DMS 273 treated with DMSO at 0.1 percent for 48 hours (cell line): ENCODE measurements at regions not wholly inside any gene's neighbourhood (a gene's known extent, or its start where the extent isn't known, plus 50 kb on each side); places are given as distances from the start of the nearest gene placed in this dataset.

Experiments used
- DNase-seq: peaks from one replicate; lab custom pipeline; 2025; lab: John Stamatoyannopoulos, UW

DNA sequence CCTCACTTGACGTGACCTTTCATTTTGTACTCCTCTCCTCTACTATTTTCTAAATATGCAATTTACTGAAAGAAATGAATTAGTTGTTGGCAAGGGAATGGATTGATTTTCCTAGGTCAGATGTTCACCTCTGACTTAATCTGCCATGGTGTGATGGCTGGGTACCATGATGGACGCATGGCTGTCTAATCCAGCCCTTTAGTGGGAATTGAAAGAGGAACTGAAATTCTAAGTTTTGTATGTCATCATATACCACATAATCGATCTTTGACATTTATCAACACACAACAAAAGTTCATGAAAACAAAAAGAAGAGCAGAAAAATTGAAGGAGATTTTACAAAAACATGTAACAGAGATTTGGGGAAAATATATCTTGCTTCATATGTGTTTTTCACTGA, 331.3 kb upstream of the SNX7 start:
- DNase-seq, result no peak

- no peak for DNase-seq
Observed at GRCh38 chr1:98328855-98329254, 332.7 kb upstream of the SNX7 start.

- DNase-seq, result no peak
Observed at GRCh38 chr1:98327220-98327861, 334.2 kb upstream of the SNX7 start.

GRCh38 chr1:98325646-98326440, 335.7 kb upstream of the SNX7 start:
- DNase-seq, result no peak

DNA sequence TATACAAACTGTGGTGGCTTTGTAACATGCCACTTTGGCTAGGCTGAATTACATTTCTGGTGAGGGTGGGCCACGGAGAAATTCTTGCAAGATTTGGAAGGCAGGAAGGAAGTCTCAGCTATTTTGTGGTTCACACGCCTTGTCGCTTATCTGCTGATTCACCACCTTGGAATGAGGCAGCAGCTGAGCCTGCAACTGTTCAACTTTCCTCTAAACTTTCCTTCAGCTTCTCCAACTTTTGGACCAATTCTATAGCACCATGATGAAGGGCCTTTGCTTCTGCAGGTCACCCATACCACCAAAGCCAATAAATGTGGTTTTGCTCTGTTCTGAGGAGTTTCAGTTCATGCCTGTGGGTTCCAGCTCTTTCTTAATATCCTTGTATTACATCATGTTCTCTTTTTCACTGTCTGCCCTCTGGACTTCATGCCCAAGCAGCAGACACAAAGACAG, 337.6 kb upstream of the SNX7 start:
- DNase-seq, result no peak

GRCh38 chr1:98323388-98323787, 338.1 kb upstream of the SNX7 start:
- no peak for DNase-seq

- no peak for DNase-seq
Observed at GRCh38 chr1:98322966-98323365, 338.6 kb upstream of the SNX7 start.

DNA sequence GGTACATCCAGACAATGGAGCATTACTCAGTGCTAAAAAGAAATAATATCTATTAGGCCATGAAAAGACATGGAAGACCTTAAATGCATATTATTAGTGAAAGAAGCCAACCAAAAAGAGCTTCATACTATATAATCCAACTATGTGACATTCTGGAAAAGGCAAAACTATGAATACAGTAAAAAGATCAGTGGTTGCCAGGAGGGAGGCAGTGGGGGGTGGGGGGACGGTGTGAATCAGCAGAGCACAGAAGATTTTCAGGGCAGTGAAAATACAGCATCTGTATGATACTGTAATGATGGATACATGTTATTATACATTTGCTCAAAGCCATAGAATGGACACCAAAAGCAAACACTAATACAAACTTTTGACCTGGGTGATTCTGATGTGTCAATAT, 339.4 kb upstream of the SNX7 start:
- DNase-seq, result no peak

DNA sequence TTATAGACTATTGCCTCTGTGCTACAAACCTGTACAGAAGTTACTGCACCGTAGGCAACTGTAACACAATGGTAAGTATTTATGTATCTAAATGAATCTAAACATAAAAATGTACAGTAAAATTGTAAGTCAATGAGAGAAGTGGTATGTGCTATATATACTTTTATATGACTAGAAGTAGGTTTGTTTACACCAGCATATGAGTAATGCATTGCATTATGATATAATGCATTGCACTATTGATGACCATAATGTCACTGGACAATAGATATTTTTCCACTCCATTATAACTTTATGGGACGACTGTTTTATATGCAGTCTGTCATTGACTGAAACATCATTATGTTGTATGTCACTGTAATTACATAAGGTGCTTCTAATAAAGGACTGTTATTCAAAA, 340.3 kb upstream of the SNX7 start:
- DNase-seq, result no peak

DNA sequence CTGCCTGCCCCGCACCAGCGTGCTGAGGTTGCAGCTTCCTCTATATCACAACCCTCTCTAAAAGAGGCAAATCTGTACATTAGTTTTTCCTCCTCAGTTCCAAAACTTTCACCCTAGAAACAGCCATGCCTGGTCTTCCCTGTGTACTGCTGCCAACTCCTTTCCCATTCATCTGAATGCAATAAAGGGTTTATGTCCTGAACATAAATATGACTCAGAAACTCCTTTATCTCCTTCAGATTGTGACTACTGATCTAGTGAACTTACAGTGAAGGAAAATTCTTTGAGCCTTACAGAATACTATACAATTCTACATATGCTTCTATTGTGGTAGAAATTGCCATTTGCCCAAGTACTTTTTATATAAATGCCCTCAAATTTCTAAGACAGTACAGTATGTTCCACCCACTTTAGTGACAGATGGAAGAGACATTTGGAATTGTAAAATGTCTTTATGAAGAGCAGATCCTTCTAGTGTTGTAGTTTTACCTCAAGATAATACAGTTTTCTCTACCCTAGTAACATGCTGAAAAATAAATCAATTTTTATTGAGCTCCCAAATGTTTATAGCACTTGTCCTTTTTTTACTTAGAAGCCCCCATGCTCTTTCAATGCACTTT, 345.1 kb upstream of the SNX7 start:
- DNase-seq, result no peak

- DNase-seq, result no peak
Observed at GRCh38 chr1:98315309-98315708, 346.2 kb upstream of the SNX7 start.

DNA sequence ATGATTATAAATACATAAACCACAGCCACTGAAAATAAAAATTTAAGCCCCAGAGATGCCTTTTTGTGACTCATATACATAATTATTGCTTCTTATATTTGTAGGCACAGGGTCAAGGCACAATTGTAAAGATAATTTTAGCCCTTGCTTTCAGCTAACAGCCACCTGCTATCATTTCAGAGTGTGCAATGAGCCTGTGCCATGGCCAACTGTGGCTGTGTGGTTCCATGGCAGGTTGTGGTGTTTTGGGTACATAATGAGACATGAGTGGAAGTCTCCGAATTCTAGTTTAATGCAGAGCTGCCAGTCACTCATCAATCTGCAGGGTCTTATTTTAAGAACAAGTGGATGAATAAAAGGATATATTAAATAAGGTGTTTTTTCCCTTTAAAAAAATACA, 346.9 kb upstream of the SNX7 start:
- DNase-seq, result no peak

DNA sequence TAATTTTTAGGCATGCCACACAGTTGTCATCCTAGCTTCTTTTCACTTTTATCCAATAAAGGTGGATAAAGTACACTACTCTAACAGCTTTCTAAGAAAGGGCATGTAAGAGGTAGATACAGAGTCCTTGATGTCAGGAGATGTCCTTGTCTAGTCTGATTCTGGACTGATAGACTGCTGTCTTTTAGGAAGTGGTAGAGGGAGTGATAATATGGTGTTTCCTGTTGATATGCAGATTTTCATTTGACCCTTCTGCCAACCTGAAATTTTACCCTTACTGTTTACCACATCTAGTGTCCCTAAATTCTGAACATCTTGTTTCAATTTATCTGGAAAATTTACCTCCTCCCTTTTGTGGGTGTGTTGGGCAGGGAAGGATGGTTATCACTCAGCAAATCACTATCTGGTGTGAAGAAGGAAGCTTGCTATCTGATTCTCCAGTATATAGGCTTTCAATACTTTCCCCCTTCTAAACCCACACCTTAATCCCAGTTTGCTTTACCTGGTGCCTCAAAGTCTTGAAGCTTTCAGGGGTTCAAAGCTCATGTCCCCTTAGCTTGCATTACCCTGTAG, 354.9 kb upstream of the SNX7 start:
- no peak for DNase-seq

GRCh38 chr1:98305362-98305761, 356.2 kb upstream of the SNX7 start:
- DNase-seq, result no peak

DNA sequence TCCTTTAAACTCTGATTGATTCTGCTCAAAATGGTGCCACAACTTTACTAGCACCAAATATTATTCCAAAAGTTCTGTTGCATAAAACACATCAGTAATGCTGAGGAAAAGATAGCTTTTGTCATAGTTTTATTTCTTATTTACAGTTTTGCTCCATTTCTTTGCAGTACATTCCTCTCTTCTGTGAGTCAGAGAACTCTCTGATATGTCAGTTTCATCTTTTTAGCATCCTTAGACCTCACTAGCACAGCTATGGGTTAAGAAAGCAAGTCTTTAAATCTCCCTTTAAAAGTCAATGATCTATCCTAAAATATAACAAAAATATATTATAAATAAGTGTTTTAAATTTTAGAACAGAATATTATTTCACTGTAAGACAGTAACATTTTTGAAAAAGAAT, 356.6 kb upstream of the SNX7 start:
- DNase-seq, result no peak

- no peak for DNase-seq
Observed at GRCh38 chr1:98299861-98300260, 361.7 kb upstream of the SNX7 start.

DNA sequence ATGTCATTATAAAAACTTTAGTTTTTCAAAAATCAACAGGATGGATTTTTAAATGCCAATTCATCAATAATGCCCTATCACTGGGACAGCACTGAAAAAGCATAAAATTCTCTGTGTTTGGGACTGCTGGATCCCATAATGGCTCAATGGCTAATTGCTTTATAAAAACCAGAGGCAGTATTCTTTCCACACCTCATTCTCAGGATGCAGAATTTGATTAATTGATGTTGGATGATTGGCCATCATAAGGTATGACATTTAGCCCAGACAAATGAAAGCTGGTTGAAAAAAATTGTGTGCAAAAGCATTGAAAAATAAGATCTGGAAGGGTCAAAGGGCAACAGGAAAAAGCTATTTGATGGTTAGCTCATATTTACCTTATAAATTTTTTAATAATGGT, 362.2 kb upstream of the SNX7 start:
- no peak for DNase-seq

- no peak for DNase-seq
Observed at GRCh38 chr1:98298319-98298718, 363.2 kb upstream of the SNX7 start.

- no peak for DNase-seq
Observed at GRCh38 chr1:98296681-98297080, 364.8 kb upstream of the SNX7 start.

- DNase-seq, result no peak
Observed at GRCh38 chr1:98294127-98294526, 367.4 kb upstream of the SNX7 start.

GRCh38 chr1:98292994-98293393, 368.5 kb upstream of the SNX7 start:
- DNase-seq, result no peak

DNA sequence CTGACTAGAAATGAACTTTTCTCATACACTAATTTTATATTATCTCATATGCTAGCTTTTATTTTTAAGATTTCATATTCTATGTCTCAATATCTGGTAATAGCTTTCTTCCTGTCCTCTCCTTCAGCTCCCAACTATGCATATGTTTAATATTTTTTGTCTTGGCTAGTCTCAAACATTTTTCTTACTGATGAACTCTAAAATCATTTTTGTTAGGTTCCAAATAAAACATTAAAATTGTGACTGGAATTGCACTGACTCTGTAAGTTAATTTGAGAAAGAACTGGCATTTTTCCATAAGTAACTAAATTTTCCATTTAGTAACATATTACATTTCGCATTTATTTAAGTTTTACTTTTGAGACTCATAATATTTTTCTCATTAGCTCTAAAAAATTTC, 368.5 kb upstream of the DPYD start:
- DNase-seq, result no peak

- DNase-seq, result no peak
Observed at GRCh38 chr1:98288494-98288893, 367.7 kb upstream of the DPYD start.
